Glutamatergic neuron (in vitro differentiated cells): ENCODE measurements at regions not wholly inside any gene's neighbourhood (a gene's known extent, or its start where the extent isn't known, plus 50 kb on each side); places are given as distances from the start of the nearest gene placed in this dataset.
A peak's percentile ranks its signal among the peaks of the same experiment; 100 is the strongest.

ENCODE experiments used
- DNase-seq: peaks from one replicate; pipeline ENCODE4 v3.0.0; 2022
- H3K27ac Mint-ChIP-seq: one replicate; pipeline ENCODE4 v1.8.0; 2020; ENCODE audit warnings: mild to moderate bottlenecking, mixed read lengths, inconsistent platforms; ENCODE audit not compliant: unreplicated experiment
- H3K27me3 Mint-ChIP-seq: one replicate; pipeline ENCODE4 v1.8.0; 2020; ENCODE audit warnings: mild to moderate bottlenecking, moderate library complexity, mixed read lengths, inconsistent platforms; ENCODE audit not compliant: unreplicated experiment
- H3K36me3 Mint-ChIP-seq: one replicate; pipeline ENCODE4 v1.8.0; 2020; ENCODE audit warnings: mild to moderate bottlenecking, mixed read lengths, inconsistent platforms; ENCODE audit not compliant: unreplicated experiment
- H3K4me1 Mint-ChIP-seq: one replicate; pipeline ENCODE4 v1.8.0; 2020; ENCODE audit warnings: mild to moderate bottlenecking, low read depth, mixed read lengths, inconsistent platforms; ENCODE audit not compliant: unreplicated experiment
- H3K4me3 Mint-ChIP-seq: one replicate; pipeline ENCODE4 v1.8.0; 2020; ENCODE audit warnings: mild to moderate bottlenecking, mixed read lengths, inconsistent platforms; ENCODE audit not compliant: unreplicated experiment
- H3K9me3 Mint-ChIP-seq: one replicate; pipeline ENCODE4 v1.8.0; 2020; ENCODE audit warnings: mild to moderate bottlenecking, moderate library complexity, mixed read lengths, inconsistent platforms; ENCODE audit not compliant: unreplicated experiment
- TF ChIP-seq, protein P1 (sequence below): fragments of 200-600 bp; sonication (generic); IDR thresholded peaks from one replicate; pipeline ENCODE4 v1.5.0; 2021; ENCODE audit not compliant: partially characterized antibody, unreplicated experiment

DNA sequence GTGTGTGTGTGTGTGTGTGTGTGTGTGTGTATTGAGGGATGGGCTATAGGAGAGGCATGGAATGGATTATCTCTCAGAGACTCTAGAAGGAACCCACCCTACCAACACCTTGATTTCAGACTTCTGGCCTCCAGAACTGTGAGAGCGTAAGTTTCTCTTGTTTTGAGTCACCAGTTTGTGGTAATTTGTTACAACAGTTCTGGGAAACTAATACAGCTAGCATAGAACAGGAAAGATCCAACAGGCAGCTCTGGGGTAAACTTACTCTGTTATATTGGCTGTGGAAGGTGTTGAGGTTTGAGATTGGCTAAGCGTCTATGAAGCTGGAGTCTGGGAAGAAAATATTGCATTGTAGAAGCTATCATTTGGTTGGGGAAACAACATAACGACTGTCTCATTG, 334.3 kb downstream of the AACS start:
- Mint-ChIP-seq H3K36me3 (peaks cover 20% of the 10 kb centered on the region), H3K4me3 (no peak overlapping the region), H3K27ac (no peak overlapping the region), H3K27me3 (peaks cover 4% of the 10 kb centered on the region), H3K9me3 (peaks cover 4% of the 10 kb centered on the region), H3K4me1 (no peaks in the 10 kb centered on the region)
- DNase-seq, result no peak
- TF ChIP-seq, protein P1, sequence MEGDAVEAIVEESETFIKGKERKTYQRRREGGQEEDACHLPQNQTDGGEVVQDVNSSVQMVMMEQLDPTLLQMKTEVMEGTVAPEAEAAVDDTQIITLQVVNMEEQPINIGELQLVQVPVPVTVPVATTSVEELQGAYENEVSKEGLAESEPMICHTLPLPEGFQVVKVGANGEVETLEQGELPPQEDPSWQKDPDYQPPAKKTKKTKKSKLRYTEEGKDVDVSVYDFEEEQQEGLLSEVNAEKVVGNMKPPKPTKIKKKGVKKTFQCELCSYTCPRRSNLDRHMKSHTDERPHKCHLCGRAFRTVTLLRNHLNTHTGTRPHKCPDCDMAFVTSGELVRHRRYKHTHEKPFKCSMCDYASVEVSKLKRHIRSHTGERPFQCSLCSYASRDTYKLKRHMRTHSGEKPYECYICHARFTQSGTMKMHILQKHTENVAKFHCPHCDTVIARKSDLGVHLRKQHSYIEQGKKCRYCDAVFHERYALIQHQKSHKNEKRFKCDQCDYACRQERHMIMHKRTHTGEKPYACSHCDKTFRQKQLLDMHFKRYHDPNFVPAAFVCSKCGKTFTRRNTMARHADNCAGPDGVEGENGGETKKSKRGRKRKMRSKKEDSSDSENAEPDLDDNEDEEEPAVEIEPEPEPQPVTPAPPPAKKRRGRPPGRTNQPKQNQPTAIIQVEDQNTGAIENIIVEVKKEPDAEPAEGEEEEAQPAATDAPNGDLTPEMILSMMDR, result no peak

DNA sequence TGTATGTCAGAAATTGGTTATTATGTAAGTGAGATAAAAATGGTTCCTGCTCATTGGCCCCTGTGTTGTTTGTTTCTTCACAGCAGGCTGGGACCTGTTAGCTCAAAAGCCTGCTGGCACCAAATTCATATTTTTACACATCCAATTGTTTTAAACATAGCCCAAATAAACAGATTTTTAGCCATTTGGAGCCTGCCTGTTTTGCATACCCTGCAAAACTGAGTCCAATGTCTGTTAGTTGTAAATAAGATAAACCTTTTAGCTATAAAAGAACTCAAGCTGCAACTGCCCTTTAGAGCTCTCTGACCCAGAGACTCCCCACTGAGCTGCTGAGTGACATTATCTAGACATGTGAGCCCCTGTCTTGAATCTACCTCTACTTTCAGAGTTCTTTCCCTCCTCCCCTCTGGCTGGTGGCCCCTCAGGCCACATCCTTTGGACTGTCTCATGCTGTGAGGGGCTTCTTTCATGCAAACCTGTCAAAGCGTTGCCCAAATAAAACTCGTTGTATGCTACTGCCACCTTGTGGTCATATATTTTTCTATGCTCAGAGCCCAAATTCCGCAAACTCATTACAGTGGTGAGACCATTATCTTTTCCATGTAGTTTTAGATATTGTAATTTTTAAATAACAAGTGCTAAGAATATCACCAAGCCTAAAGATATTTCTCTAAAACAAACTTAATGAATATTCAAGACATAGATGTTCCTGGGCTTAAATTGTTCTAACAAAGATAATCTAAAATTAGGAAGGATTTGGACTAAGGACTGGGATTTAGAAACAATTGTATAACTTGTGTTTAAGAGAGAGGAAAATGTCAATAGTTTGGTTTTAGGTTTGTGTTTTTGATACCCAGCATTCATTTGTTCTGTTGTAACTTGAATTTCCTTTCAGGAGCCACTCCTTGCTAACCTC, 337.9 kb downstream of the AACS start:
- Mint-ChIP-seq H3K4me3 (peak overlapping the region; percentile 28), H3K36me3 (peaks cover 19% of the 10 kb centered on the region), H3K9me3 (peaks cover 4% of the 10 kb centered on the region), H3K4me1 (no peaks in the 10 kb centered on the region), H3K27ac (no peak overlapping the region), H3K27me3 (peaks cover 4% of the 10 kb centered on the region)
- TF ChIP-seq, protein P1, result peak; percentile 80
- no peak for DNase-seq

DNA sequence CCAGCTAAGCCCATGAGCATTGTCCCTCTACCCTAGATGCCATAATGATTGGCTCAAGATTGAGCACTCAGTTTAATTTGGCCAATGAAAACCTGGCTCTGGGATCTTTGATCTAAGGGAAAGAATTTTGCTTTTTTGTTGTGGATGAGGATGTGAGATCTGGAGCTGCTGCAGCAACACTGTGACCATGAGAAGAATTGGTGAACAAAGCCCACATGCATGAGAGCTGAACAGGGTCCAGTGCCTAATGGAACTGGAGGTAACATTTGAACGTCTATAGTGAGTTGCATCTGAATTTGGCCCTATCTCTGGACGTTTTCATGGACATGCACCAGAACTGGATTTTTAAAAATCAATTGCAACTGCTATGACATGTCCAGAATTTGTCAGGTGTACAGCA, 338.6 kb downstream of the AACS start:
- Mint-ChIP-seq H3K27ac (no peak overlapping the region), H3K4me1 (no peaks in the 10 kb centered on the region), H3K9me3 (peaks cover 4% of the 10 kb centered on the region), H3K4me3 (no peak overlapping the region), H3K27me3 (peaks cover 2% of the 10 kb centered on the region), H3K36me3 (peaks cover 15% of the 10 kb centered on the region)
- DNase-seq, result no peak
- TF ChIP-seq, protein P1, result no peak

DNA sequence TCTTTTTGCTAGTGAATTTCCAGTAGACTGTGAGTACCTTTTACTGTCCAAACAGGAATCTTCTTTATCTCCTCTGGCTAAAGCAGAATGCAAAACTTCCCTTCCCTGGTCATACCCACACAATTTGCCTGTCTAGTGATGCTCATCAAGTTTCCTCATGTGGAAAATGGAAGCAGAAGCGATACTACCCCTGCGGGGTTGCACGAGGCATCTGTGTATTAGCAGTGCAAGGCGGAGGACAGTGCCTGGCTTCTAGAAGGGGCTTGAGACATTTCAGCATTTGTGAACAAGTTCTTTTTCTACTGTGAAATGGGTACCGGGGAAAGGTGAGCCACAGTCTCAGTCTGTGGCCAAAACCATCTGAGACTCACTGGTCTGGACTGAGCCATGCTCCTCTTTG, 340.9 kb downstream of the AACS start:
- peaks cover 4% of the 10 kb centered on the region for H3K9me3 Mint-ChIP-seq
- H3K4me3 Mint-ChIP-seq, result no peak overlapping the region
- TF ChIP-seq, protein P1, result no peak
- DNase-seq, result no peak
- no peak overlapping the region for H3K27ac Mint-ChIP-seq
- peaks cover 2% of the 10 kb centered on the region for H3K27me3 Mint-ChIP-seq
- no peaks in the 10 kb centered on the region for H3K4me1 Mint-ChIP-seq
- peaks cover 8% of the 10 kb centered on the region for H3K36me3 Mint-ChIP-seq

DNA sequence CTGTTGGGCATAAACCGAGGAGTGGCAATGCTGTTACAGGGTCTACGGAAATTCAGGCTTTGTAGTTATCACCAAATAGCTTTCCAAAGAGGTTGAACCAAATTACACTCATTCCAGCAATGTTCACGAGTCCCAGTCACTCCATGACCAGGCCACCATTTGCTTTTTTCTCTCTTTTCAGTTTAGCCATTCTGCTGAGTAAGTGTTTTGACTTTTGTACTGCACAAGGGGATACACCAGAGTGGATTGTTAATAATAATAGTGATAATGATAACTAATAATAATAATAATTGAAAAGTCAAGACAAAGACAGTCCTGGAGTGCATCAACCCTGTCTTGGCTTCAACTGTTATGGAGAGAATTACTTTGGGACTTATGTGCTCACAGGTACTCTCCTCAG, 343.5 kb downstream of the AACS start:
- Mint-ChIP-seq H3K27ac (no peak overlapping the region), H3K27me3 (no peaks in the 10 kb centered on the region)

More for the DNA sequence above, 343.5 kb downstream of the AACS start:
- Mint-ChIP-seq H3K4me1 (no peaks in the 10 kb centered on the region), H3K36me3 (peaks cover 4% of the 10 kb centered on the region), H3K9me3 (peaks cover 2% of the 10 kb centered on the region), H3K4me3 (no peak overlapping the region)
- TF ChIP-seq, protein P1, result no peak
- DNase-seq, result no peak
